ENCODE measurements at regions not wholly inside any gene's neighbourhood (a gene's known extent, or its start where the extent isn't known, plus 50 kb on each side); places are given as distances from the start of the nearest gene placed in this dataset.

GRCh38 chr20:43247361-43247760 lies 57.7 kb upstream of the PTPRT start (continued):
- no peak for TF ChIP-seq CTCF (conservative IDR thresholded peaks at IDR 0.05; ENCODE audit: low read depth in 2 of 2)
- TF ChIP-seq ETS1 (IDR thresholded peaks at IDR 0.05), result no peak
- no peak for TF ChIP-seq NANOG (IDR thresholded peaks at IDR 0.05; ENCODE audit: borderline replicate concordance)
- no peak for TF ChIP-seq CREB1 (CRISPR knock-in tag; IDR thresholded peaks at IDR 0.05; ENCODE audit: low read depth)
- no peak for TF ChIP-seq EZH2 (IDR thresholded peaks at IDR 0.05; ENCODE audit: low read depth, unreplicated experiment)
- no peak for TF ChIP-seq JUNB (IDR thresholded peaks at IDR 0.05; ENCODE audit: unreplicated experiment)

GRCh38 chr20:43244647-43245046 lies 54.9 kb upstream of the PTPRT start:
- Histone ChIP-seq H3K79me2 (replicated peaks; ENCODE audit: insufficient read depth) (no peaks in the 10 kb centered on the region), H3K4me3 (no peak overlapping the region), H3K27me3 (ENCODE audit: insufficient read depth) (no peaks in the 10 kb centered on the region), H3K4me2 (no peak overlapping the region), H3K36me3 (ENCODE audit: insufficient read depth) (peaks cover 8% of the 10 kb centered on the region), H3K9me2 (ENCODE audit: insufficient read depth) (no peaks in the 10 kb centered on the region), H3F3A (replicated peaks; ENCODE audit: low read depth) (no peaks in the 10 kb centered on the region), H3K27ac (ENCODE audit: low read depth) (no peak overlapping the region), H2AFZ (no peak overlapping the region), H4K20me1 (replicated peaks; ENCODE audit: insufficient read depth) (no peaks in the 10 kb centered on the region), H3K4me1 (ENCODE audit: insufficient read depth) (no peaks in the 10 kb centered on the region)
- H3K27ac Mint-ChIP-seq, result no peak overlapping the region
- ATAC-seq (no peak), DNase-seq (ENCODE audit: low spot score) (no peak)
- H3K36me3 Mint-ChIP-seq (ENCODE audit: low read depth), result peaks cover 27% of the 10 kb centered on the region
- 0 out of 3 replicates have a peak, but pooled peaks cover 5% of the 10 kb centered on the region for H3K4me1 Mint-ChIP-seq
- no peak overlapping the region for H3K4me3 Mint-ChIP-seq
- peaks cover 100% of the 10 kb centered on the region for H3K9me3 Mint-ChIP-seq
- peaks cover 3% of the 10 kb centered on the region for H3K27me3 Mint-ChIP-seq (ENCODE audit: insufficient read depth, low read depth, poor library complexity)
- TF ChIP-seq ETS1 (IDR thresholded peaks at IDR 0.05) (no peak), CTCF (conservative IDR thresholded peaks at IDR 0.05; ENCODE audit: low read depth in 2 of 2) (no peak), NANOG (IDR thresholded peaks at IDR 0.05; ENCODE audit: borderline replicate concordance) (no peak), EZH2phosphoT487 (IDR thresholded peaks at IDR 0.05; ENCODE audit: unreplicated experiment) (no peak), POLR2AphosphoS5 (IDR thresholded peaks at IDR 0.05; ENCODE audit: low read depth) (no peak), REST (IDR thresholded peaks at IDR 0.05; ENCODE audit: unreplicated experiment) (no peak), CREB1 (CRISPR knock-in tag; IDR thresholded peaks at IDR 0.05; ENCODE audit: low read depth) (no peak), JUNB (IDR thresholded peaks at IDR 0.05; ENCODE audit: unreplicated experiment) (no peak)

Data from GM23338 (cell line).